ENCODE measurements at regions not wholly inside any gene's neighbourhood (a gene's known extent, or its start where the extent isn't known, plus 50 kb on each side); places are given as distances from the start of the nearest gene placed in this dataset.

DNA sequence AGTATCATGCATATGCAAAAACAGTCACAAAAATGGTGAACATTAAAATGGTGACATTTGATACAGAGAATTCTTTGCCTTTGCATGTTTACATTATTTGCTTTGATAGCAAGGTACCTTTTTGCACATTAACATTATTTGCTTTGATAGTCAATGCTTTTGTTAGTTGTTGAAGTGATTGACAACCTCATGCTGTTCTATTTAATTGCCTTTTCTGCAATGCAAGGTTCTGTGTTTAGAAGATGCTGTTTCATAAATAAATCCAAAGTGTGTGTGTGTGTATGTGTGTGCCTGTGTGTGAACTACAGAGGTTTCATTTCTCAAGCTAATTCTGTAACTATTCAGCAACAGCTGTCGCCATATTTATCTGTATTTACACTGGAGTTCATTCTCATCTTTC is 668.7 kb downstream of the NR2F1-AS1 start:
- DNase-seq: no peak

DNA sequence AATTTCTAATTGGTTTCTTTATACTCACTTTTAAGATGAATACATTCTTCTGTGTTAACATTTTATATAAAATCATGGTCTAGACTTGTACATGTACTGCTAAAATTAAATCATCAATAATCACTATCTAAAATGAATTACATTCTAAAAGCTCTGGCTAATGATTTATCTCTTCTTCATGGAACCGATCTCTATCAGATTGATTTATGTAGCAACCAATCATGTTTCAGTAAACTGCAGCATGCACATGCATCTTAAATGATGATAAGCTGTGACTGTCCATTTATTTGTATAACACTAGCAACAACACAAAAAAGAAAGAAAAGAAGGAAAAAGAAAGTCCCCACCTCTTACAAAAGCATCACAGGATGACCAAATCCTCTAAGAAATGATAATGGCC is 669.2 kb downstream of the NR2F1-AS1 start:
- DNase-seq: no peak

DNA sequence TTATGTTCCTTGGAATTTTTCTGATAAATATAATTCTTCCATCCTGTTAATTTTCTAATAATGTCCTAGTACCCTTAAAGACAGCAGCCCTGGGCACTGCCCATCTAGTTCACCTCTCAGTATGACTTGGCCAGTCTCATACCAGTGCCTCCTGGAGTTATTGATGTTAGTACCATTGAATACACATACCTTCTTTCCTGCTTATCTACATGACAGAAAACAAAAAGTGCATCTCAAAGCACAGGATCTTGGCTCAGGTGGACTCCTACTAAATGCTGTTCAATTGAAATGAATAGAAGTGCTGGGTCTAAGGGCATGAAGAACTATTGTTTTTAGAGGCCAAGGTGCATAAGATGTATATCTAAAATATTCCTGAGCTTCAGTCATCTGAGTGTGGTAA is 669.7 kb downstream of the NR2F1-AS1 start:
- no peak for DNase-seq

DNA sequence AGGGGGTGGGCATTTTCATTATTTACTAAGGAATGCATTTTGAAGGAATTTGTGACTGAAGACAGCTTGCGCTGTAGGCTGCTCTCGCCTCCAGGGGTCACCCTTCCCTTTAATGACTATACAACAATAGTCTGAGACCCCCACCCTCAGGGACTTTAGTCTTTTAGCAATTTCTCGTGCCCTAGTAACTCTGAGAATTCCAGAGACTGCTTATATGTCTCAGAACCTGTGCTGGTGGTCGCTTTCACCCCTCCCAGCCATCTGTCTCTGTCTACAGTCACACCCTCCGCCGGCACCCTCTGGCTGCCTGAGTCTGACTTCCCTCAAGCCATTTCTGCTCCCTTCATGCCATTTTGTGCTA is 671.4 kb downstream of the NR2F1-AS1 start:
- DNase-seq: peak; percentile 10

DNA sequence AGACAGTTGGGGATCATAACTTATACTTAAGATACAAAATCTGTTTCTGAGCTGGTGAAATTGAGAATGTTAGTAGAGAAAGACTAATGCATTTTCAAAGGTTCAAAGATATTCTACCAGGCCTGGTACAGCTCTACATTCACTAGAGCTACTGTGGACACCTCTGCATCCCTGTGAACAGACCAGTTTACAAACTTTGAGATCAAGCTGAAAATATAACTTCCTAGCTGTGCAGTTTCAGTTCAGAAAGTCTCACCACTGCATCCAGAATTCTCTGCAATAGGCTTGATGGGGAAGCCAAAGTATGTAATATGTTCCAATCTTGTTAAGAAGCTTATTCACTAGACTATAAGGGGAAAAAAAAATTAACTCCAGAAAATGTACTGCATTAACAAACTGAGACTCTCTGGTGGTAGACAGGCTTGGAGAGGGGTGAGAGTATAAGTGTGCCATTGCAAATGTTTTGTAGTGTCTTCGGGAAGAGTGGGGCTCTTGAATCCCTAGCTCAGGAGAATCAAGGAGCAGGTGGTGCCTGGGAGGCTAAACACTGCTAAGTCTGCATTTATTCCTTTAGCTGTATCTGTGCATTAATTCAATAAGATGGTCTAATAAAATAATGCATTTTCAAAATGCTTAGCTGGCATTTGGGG is 671.9 kb downstream of the NR2F1-AS1 start:
- DNase-seq: no peak

DNA sequence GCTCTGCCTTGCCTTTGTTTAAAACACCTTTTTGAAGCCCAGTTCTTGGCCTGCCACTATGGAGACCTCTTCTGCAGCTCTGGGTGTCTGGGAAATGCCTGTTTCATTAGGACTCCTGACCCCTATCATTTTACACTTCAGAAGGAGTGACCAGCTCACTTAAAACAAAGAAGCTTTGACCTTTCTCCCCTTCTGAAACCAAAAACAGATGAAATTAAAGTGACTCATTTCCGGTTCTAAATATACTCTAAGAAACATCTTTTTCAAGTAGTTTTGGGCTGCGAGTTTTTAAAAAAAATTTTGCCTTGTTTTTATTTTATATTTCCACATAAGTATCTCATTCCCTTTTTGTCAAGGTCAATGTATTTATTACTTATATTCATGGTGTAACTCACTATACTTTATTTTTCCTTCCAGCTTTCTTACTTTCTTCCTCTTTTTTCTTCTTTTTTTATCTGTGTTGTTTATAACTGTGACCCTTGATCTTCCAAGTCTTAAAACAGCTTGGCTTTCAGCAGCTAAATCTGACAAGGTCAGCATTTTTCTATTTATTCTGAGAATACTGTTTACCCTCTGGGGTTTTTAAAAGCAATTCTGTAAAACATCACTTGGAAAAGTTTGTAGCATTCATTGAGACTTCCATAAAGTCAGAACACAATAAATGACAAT is 672.9 kb downstream of the NR2F1-AS1 start:
- DNase-seq: no peak

DNA sequence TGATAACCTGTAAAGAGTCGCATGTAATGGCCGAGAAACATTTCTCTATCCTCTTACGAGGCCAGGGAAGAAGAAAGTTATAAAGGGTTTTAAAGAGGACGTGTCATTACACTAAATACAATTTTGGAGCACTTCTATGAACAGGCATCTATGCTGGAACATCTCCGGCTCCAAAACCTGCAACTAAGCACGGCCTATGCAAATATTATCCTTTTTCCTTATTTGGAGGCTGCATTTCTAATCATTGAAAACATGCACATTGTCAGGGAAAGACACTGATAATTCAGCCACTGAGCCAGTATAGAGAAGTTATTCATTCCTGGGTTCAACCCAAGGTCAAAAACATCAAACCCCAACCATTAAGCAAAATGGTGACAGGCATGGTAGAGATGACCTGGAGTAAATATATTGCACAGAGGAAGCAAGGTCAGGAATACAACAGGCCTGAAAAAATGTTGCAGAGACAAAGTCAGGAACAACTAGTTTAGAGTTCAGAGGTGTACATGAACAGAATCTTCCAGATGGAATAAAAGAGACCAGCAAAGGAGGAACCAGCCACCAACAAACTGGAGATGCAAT is 674.1 kb downstream of the NR2F1-AS1 start:
- no peak for DNase-seq

DNA sequence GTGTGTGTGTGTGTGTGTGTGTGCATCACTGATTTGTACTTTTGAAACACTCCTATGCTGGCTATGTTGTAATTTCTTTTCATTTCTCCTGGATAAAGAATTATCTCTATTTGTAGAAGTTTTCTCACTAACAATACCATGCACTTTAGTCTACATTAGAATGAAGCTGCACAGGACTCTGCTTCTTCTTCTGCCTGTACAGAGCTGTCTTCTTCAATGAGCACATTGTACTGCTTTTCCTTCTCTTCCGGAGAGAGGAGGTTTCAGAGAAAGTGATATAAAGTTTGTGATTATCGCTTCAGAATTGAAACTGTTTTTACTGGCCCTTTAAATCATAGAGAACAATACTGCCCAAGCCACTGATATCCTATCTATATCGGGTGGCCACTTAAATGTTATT is 677.0 kb downstream of the NR2F1-AS1 start:
- no peak for DNase-seq

DNA sequence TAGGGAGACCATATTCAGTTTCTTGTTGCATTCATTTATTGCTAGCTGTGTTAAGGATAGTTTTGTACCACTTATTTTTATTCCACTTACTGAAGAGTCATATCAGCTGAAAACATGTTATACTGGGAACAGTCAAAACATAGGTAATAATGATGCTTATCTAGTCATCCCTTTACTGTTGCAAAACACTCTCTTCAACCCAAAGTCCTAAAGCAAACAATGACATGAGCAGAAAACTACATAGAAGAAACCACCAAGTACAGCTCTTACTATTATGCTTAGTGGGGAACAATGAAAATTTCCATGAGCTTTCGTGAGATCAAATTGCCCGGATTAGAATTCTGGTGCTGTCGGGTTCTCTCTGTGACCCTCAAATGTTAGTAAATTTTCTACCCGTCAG is 681.4 kb downstream of the NR2F1-AS1 start:
- no peak for DNase-seq

DNA sequence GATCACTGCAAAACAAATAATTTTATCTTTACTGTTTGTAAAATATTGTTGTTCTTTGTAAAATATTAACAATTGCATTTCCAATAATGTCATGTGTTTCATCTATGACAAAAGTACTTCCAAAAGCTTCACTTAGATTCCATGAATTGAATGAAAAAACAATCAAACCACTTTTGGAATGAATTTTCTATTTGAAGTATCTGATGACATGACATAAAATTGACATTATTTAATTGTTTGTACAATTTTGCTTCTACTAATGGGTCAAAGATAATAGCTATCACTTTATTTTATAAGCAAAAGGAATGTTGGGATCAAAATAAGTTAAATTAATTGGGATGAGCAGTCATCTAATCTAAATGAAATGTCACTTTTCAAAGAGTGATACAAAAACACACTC is 684.3 kb downstream of the NR2F1-AS1 start:
- no peak for DNase-seq

DNA sequence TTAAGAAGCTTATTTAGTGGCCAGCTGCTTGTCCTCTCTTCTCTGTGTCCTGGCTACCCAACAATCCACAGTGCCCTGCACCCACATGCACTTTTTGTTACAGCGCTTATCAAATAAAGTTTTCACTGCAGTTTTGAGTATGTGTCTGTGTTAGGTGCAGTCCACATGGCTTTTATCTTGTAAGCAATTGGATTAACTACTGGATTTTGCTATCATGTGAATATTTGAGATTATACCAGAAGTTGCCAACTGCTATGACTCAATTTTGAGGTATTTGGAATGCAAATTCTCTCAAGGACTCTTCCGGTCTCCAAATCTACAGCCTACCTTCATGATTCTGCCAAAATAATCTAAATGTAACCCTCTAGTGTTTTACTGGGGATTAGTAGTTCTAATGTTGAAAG is 690.2 kb downstream of the NR2F1-AS1 start:
- no peak for DNase-seq

DNA sequence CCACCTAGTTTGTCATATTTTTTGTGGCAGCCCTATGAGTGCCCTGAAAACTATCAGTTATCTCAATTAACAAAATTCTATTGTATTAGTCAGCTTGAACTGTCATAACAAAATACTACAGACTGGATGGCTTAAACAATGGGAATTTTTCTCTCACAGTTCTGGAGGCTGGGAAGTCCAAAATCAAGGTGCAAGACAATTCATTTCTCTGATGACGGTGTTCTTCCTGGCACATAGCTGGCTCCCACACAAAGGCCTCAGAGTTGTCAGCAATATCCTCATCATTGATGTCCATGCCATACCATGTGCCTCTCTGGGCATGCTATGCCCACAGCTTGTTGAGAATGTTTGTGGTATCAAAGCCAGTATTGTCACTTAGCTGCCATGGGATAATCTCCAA is 691.9 kb downstream of the NR2F1-AS1 start:
- DNase-seq: no peak

DNA sequence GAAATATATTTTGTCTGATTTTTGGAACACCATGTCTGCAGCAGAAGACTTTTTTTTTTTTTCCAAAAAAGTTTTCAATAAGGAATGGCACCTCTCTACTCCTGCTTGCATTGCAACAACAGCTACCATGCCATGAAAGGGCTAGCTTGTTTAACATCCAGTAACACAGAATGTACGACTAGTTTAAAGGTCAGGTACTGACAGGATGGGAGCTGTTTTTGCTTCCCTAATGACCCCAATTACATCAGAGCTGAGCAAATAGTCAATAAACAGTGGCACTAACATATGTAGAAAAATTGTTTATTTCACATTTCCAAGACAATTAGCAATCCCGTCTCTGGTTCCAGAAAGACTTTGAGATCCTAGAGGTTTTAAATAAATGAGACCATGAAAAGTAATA is 693.8 kb downstream of the NR2F1-AS1 start:
- DNase-seq: no peak

DNA sequence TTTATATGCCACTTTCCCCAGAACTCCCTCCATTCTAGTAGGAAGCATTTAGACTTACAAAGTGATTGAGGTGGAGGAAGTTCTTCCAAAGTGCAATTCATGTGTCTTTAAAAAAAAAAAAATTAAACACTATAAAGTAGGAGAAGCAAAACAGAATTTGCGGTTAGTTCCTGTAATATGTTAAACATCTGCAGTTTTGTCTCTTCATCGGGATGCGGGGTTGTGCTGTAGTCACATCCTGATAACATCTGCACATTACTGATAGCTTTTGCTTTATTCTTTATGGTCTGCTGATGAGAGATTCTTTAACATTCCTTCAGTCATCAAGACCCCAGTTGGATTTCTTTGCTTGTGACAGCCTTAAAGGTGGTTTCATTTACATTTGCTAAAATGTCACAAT is 694.3 kb downstream of the NR2F1-AS1 start:
- no peak for DNase-seq

DNA sequence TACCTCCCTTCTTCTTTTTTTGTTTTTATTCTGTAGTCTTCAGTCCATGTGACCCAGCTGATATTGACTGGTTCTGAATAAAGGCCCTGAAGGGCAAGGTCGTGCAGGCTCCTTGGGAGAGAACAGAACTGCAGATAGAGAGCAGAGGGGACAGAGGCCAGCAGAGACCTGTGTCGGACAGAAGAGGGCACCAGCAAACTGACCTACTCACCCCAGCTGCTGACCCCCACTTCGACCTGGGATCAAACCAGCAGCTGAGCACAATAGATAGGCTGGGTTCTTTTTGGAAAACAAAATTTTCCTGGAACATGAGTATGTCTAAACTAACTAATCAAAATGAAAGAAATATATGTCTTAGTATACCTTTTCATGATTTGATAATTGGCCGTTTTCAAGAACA is 695.1 kb downstream of the NR2F1-AS1 start:
- no peak for DNase-seq

DNA sequence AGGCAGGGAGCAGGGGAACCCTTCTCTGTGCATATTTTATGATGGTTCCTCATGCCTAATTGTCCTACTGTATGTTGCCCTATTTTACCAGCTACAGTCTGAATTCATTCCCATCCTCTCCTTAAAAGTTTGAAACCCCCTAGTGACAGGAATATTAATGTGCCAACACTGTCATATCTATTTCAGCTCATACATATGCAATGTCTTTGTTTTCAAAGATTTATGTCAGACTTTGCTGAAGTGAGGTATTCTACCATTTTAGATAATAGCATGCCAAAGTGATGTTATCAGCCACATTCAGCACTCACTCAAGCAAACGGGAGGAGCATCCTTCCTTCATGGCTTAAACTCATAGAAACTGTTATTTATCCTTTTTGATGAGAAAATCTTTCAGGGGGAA is 696.5 kb downstream of the NR2F1-AS1 start:
- no peak for DNase-seq

DNA sequence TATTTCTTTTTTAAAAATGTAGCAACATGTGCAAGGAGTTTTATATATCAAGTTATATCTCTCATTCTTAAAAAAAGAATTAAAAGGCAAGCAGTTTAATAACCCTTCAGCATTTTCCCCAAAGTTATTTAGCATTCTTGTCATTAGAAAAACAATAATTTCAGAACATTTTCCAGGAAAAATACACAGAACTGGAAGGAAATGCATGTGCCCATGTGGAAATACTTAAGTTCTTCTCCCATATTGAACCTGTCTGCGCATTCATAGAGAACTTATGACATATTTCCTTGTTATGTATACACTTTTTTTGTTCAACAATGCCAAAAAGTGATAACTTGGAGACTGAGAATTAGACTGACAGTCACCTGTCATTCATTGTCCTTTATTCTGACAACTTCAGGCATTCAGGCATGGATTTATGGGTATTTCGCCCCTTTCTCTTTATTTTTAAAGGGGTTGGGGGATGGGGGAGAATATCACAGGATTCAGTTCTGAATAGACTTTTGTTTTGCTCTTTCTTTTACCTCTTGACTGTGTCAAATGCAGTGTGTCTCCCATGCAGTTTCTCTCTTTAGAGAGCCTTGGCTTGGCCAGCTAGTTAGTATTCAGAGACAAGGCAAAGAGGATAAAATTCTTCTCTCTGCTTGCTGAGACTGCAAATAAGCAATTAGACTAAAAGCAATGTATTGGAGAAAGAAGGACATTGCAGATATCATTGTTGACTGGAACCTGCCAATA is 701.0 kb downstream of the NR2F1-AS1 start:
- DNase-seq: no peak

DNA sequence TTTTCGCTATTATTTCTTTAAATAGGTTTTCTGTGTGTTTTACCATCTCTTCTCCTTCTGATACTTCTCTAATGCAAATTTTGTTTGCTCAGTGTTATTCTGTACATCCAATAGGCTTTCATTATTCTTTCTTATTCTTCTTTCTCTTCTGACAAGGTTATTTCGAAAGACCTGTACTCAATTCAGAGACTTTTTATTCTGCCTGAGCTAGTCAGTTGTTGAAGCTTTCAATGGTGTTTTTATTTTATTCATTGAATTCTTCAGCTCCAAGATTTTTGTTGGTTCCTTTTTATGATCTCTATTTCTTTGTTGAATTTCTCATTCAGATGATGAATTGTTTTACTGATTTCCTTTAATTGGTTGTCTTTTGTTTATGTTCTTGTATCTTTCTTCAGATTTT is 706.2 kb downstream of the NR2F1-AS1 start:
- DNase-seq: no peak

DNA sequence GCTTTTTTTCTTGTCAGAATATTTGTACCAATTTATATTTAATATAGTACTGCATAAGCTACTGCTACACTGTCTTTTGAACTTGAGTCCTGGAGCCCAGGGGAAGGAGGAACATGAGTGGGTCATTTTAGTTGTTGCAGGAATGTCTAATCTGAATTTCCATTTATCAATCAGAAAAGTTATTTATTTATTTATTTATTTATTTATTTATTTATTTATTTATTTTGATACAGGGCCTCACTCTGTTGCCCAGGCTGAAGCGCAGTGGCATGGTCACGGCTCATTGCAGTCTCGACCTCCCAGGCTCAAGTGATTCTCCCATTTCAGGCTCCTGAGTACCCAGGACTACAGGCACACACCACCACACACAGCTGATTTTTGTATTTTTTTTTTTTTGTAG is 712.6 kb downstream of the NR2F1-AS1 start:
- DNase-seq: no peak

DNA sequence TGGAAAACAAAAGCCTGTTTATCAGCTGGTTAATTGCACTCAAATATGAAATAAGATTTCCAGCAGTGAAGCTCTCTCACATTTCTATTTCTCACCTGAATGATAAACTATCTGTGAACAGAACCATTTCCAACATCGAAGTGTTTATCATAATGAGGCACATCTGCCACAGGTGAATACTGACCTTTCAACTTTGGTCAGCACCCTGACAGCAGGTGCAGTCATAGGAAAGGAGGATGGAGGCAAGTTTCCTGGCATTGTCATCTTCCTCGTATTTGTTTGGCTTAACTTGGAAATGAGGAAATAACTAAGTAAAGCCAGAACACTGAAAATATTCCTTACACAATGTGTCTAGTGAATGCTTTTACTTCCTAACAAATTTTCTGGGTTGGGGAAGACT is 716.4 kb downstream of the NR2F1-AS1 start:
- DNase-seq: no peak

DNA sequence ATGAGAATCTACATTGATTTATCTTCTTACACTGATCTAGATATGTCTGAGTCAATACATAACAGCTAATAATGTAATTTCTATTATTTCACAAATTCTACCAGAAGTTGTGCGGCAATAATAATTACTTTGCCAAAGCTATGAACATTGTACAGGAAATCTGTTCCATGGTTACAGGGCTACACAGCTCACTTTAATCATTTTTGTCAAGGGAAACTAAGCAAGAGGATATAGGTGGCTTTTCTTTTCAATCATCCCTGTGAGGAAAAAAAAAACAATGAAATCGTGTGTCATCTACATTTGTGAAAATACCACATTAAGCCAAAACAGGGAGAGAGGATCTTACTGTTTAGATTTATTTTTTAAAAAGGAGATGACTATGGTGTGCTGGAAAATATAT is 717.4 kb downstream of the NR2F1-AS1 start:
- DNase-seq: no peak

DNA sequence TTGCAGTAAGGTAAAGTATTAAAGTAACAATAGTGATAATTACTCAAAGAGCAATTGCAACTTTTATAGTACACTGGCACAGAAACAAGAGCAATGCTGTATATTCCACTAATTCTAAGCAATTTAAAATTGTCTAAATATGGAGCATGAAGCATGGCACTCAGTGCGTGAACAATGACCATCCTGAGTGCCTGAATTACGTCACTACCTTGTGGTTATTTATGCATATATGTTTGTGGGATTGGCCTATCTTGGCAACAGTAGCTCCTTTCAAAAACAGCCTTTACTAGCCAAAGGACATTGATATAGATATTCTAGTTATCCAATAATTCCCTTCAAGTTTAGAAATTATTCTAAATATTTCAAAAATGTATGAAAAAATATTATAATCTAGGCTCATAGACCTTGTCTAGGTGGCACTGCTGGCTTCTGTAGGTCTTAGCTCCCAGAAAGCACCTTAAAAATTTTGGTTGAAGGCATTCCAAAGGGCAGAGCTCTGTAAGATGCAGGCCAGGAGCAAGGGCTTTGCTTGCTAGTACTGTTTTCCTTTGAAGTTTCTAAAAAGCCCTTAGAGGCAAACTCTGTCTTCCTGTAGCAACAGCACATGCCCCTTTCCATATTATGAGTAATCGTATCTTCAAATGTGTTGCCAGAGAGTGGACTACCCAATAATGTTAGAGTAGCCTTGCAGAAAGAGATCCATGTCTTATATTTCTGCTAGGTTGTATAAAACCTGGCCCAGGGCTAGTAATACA is 719.3 kb downstream of the NR2F1-AS1 start:
- no peak for DNase-seq

DNA sequence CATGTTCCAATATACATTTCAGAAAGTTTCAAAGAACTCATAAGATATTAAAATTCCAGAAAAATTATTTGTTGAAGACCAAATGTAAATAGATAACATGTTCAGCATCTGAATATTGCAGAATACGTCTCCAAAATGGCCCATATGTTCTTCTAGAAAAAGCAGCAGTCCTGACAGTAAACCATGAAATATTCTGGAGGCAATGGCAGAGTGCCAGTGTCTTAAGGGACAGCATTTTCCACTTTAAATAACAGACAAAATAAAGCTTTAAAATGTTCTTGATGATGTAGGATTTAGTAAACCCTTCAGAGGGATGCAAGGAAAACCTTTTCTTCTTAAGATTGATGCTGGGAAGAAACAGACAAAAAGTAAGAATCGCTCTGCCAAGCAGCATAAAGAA is 721.0 kb downstream of the NR2F1-AS1 start:
- no peak for DNase-seq
